ENCODE measurements at regions not wholly inside any gene's neighbourhood (a gene's known extent, or its start where the extent isn't known, plus 50 kb on each side); places are given as distances from the start of the nearest gene placed in this dataset.

DNA sequence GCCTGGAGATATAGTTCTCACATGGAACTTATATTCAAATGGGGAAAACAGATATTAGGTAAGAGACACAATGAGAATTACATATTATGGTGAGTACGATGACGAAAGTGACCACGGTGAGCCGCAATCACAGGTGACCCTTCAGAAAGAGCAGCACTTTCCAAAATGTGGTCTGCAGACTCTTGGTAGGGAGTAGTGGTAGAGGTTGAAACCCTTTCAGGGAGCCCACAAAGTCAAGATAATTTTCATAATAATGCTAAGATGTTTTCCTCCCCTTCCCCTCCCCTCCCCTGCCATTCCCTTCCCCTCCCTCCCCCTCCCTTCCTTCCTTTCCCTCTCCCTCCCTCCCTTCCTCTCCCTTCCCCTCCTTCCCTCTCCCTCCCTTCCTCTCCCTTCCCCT is 83.5 kb upstream of the AKT3 start:
- no peak overlapping the region for H3K27ac Mint-ChIP-seq (ENCODE audit: unreplicated experiment)
- intact Hi-C loops (cut with micrococcal nuclease; ENCODE audit: unreplicated experiment): no loop called here
- no peak for DNase-seq
- no peaks in the 10 kb centered on the region for H3K36me3 Mint-ChIP-seq (ENCODE audit: insufficient read depth, unreplicated experiment)
- H3K4me1 Mint-ChIP-seq (ENCODE audit: low read depth, unreplicated experiment): no peaks in the 10 kb centered on the region
- H3K9me3 Mint-ChIP-seq (ENCODE audit: low read depth, unreplicated experiment): peaks cover 3% of the 10 kb centered on the region
- H3K27me3 Mint-ChIP-seq (ENCODE audit: unreplicated experiment): no peaks in the 10 kb centered on the region
- BruUV-seq (replicated peaks): no TSS peak
- no peak overlapping the region for H3K4me3 Mint-ChIP-seq (ENCODE audit: low read depth, unreplicated experiment)
- TF ChIP-seq CTCF (IDR thresholded peaks at IDR 0.05; ENCODE audit: unreplicated experiment): no peak
- CTCF ChIA-PET: no interaction called here

DNA sequence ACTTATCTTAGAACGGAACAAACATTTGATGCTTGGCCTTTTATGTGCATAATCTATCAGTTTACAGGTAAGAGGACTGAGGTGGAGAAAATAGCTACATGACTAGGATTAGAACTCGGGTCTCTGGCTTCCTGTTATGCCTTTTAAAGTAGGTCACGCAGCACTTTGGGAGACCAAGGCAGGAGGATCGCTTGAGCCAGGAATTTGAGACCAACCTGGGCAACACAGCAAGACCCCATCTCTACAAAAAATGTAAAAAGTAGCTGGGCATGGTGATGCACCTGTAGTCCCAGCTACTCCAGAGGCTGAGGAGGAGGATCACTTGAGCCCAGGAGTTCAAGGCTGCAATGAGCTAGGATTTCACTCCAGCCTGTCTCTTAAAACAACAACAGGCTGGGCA is 81.9 kb upstream of the AKT3 start:
- DNase-seq: no peak
- H3K27ac Mint-ChIP-seq (ENCODE audit: unreplicated experiment): no peak overlapping the region
- CTCF ChIA-PET: no interaction called here
- intact Hi-C loops (cut with micrococcal nuclease; ENCODE audit: unreplicated experiment): no loop called here
- no peak overlapping the region for H3K4me3 Mint-ChIP-seq (ENCODE audit: low read depth, unreplicated experiment)
- H3K9me3 Mint-ChIP-seq (ENCODE audit: low read depth, unreplicated experiment): peaks cover 3% of the 10 kb centered on the region
- H3K36me3 Mint-ChIP-seq (ENCODE audit: insufficient read depth, unreplicated experiment): no peaks in the 10 kb centered on the region
- no peaks in the 10 kb centered on the region for H3K27me3 Mint-ChIP-seq (ENCODE audit: unreplicated experiment)
- peaks cover 8% of the 10 kb centered on the region for H3K4me1 Mint-ChIP-seq (ENCODE audit: low read depth, unreplicated experiment)
- no peak for TF ChIP-seq CTCF (IDR thresholded peaks at IDR 0.05; ENCODE audit: unreplicated experiment)
- no TSS peak for BruUV-seq (replicated peaks)

DNA sequence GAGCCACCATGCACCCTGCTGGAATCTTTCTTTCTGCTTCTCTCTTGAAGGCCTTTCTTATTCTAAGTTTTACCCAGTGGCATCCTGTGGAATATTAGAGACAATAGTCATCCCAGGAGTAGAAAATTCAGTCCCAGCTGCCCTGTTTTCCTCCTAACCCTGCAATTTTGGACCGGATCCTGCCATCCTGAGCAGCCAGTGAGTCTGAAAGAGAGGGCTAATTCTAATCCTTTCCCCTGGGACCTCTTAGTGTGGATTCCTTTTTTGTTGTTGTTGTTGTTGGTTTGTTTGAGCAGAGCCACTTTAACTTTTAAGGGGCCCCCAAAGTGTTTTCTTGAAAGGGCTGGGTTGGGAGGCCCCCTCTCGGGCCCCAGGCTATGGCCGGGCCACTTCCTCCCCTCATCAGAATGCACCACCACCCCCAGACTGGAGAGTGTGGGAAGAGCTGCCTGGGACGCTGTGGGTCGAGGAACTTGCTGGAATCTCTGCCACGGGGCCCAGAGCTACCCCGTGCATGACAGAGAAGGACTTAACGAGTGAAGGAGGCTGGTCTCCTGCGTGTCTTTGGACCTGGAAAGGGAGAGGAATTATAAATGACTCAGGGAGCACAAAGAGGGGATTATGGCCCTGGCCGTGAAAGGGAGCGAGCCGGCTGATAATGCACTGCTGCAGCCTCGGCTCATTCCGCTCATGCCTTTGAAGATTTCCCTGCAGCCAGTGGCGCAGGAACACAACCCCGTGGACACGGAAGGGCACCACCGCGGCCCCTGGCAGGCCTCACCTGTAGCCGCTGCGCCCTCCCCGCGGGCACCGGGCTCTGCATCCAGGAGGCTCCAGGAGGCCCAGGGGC is 81.0 kb upstream of the AKT3 start:
- no peak for TF ChIP-seq CTCF (IDR thresholded peaks at IDR 0.05; ENCODE audit: unreplicated experiment)
- Mint-ChIP-seq H3K36me3 (ENCODE audit: insufficient read depth, unreplicated experiment) (no peaks in the 10 kb centered on the region), H3K4me3 (ENCODE audit: low read depth, unreplicated experiment) (no peak overlapping the region), H3K27me3 (ENCODE audit: unreplicated experiment) (no peaks in the 10 kb centered on the region), H3K27ac (ENCODE audit: unreplicated experiment) (no peak overlapping the region), H3K9me3 (ENCODE audit: low read depth, unreplicated experiment) (peaks cover 3% of the 10 kb centered on the region), H3K4me1 (ENCODE audit: low read depth, unreplicated experiment) (peaks cover 16% of the 10 kb centered on the region)
- no peak for DNase-seq
- BruUV-seq (replicated peaks): no TSS peak
- intact Hi-C loops (cut with micrococcal nuclease; ENCODE audit: unreplicated experiment): no loop called here
- CTCF ChIA-PET: interaction anchor here (0.7 kb wide), 1 partner anchor 213 kb away, joined by 3 read pairs; no protein-coding TSS in a partner anchor

DNA sequence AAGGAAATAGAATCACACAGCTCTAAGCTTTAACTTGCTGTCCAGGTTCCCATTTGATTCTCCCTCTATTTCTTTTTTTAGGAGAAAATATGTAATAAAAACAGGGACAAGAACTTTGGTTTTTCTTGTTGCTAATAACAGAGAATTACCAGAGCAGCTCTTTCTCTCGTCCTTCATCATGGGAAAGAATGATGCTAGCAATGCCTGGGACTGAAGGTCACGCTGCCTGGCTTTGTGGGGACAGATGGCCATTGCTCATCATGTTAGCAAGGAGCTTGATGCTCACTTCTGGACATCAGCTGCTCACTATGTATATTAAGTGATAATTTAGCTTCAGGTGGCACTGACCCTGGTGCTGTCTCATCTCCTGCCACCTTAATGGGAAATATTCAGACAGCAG is 77.3 kb upstream of the AKT3 start:
- no peaks in the 10 kb centered on the region for H3K27me3 Mint-ChIP-seq (ENCODE audit: unreplicated experiment)
- H3K4me1 Mint-ChIP-seq (ENCODE audit: low read depth, unreplicated experiment): peaks cover 41% of the 10 kb centered on the region
- no peaks in the 10 kb centered on the region for H3K9me3 Mint-ChIP-seq (ENCODE audit: low read depth, unreplicated experiment)
- intact Hi-C loops (cut with micrococcal nuclease; ENCODE audit: unreplicated experiment): loop anchor here (5.0 kb wide), 1 partner anchor 75 kb away; the partner anchor contains the start of gene AKT3
- CTCF ChIA-PET: interaction anchor here (0.6 to 0.8 kb wide), 3 partner anchors 17 to 687 kb away, joined by 3 to 6 read pairs (median 3); no protein-coding TSS in a partner anchor
- H3K27ac Mint-ChIP-seq (ENCODE audit: unreplicated experiment): no peak overlapping the region
- no peak for DNase-seq
- no peak overlapping the region for H3K4me3 Mint-ChIP-seq (ENCODE audit: low read depth, unreplicated experiment)
- no peak for TF ChIP-seq CTCF (IDR thresholded peaks at IDR 0.05; ENCODE audit: unreplicated experiment)
- H3K36me3 Mint-ChIP-seq (ENCODE audit: insufficient read depth, unreplicated experiment): no peaks in the 10 kb centered on the region
- BruUV-seq (replicated peaks): no TSS peak
